RWPE2 (cell line): ENCODE measurements at regions not wholly inside any gene's neighbourhood (a gene's known extent, or its start where the extent isn't known, plus 50 kb on each side); places are given as distances from the start of the nearest gene placed in this dataset.

ENCODE experiments used
- ATAC-seq: fragments of 200-7000 bp; cut with Tn5 transposase; 3 replicates; pipeline ENCODE4 v1.9.1; 2021; ENCODE audit warnings: low read depth
- DNase-seq: peaks from one replicate; pipeline ENCODE4 v3.0.0-alpha.2; 2020; ENCODE audit warnings: low spot score
- H3K27ac ChIP-seq: fragments of 450-650 bp; 2 replicates; pipeline ENCODE4 v1.5.1; 2017; ENCODE audit warnings: mild to moderate bottlenecking; ENCODE audit not compliant: poor library complexity, severe bottlenecking
- H3K27me3 ChIP-seq: fragments of 250-450 bp; sonication (Bioruptor Pico); 2 replicates; pipeline ENCODE4 v1.5.1; 2021; ENCODE audit warnings: mild to moderate bottlenecking, moderate library complexity; ENCODE audit not compliant: insufficient read depth, poor library complexity, severe bottlenecking
- H3K36me3 ChIP-seq: fragments of 250-450 bp; sonication (Bioruptor Pico); 2 replicates; pipeline ENCODE4 v1.5.1; 2020; ENCODE audit warnings: low read depth, mild to moderate bottlenecking, moderate library complexity
- H3K4me1 ChIP-seq: fragments of 250-450 bp; sonication (Bioruptor Pico); 2 replicates; pipeline ENCODE4 v1.5.1; 2021; ENCODE audit warnings: mild to moderate bottlenecking, moderate library complexity; ENCODE audit not compliant: insufficient read depth, poor library complexity, severe bottlenecking
- H3K4me3 ChIP-seq: fragments of 250-450 bp; sonication (Bioruptor Pico); 2 replicates; pipeline ENCODE4 v1.5.1; 2021; ENCODE audit warnings: mild to moderate bottlenecking, moderate library complexity; ENCODE audit not compliant: severe bottlenecking
- H3K9me3 ChIP-seq: fragments of 250-450 bp; sonication (Bioruptor Pico); 2 replicates; pipeline ENCODE4 v1.5.1; 2021; ENCODE audit warnings: mild to moderate bottlenecking, moderate library complexity; ENCODE audit not compliant: severe bottlenecking
- CTCF ChIP-seq: fragments of 450-650 bp; IDR thresholded peaks from one replicate; pipeline ENCODE4 v1.5.1; 2017; ENCODE audit warnings: mild to moderate bottlenecking, moderate library complexity; ENCODE audit not compliant: poor library complexity, severe bottlenecking

- Histone ChIP-seq H3K36me3 (no peaks in the 10 kb centered on the region), H3K27ac (no peak overlapping the region), H3K27me3 (peaks cover 6% of the 10 kb centered on the region), H3K4me3 (no peak overlapping the region), H3K9me3 (no peaks in the 10 kb centered on the region), H3K4me1 (peaks cover 3% of the 10 kb centered on the region)
- DNase-seq (no peak), ATAC-seq (peak; percentile 20; the same call in 1 of the 3 replicates)
- no peak for TF ChIP-seq CTCF
Measured at GRCh38 chr15:88707771-88708654, 69.2 kb downstream of the ISG20 start.

GRCh38 chr15:88708655-88709054 lies 69.8 kb downstream of the ISG20 start:
- peaks cover 3% of the 10 kb centered on the region for H3K4me1 ChIP-seq
- ATAC-seq = no peak
- no peak for TF ChIP-seq CTCF
- H3K27ac ChIP-seq = no peak overlapping the region
- no peak for DNase-seq
- H3K36me3 ChIP-seq = no peaks in the 10 kb centered on the region
- peaks cover 6% of the 10 kb centered on the region for H3K27me3 ChIP-seq
- H3K9me3 ChIP-seq = no peaks in the 10 kb centered on the region
- no peak overlapping the region for H3K4me3 ChIP-seq

- TF ChIP-seq CTCF = no peak
- no peak overlapping the region for H3K4me3 ChIP-seq
- H3K9me3 ChIP-seq = no peaks in the 10 kb centered on the region
- no peaks in the 10 kb centered on the region for H3K4me1 ChIP-seq
- no peaks in the 10 kb centered on the region for H3K27me3 ChIP-seq
- no peak for DNase-seq
- H3K27ac ChIP-seq = no peak overlapping the region
- H3K36me3 ChIP-seq = no peaks in the 10 kb centered on the region
- ATAC-seq = no peak
Measured at GRCh38 chr15:88710027-88710715, 71.4 kb downstream of the ISG20 start.

GRCh38 chr15:88711806-88712205 lies 73.0 kb downstream of the ISG20 start:
- ATAC-seq = no peak
- no peak overlapping the region for H3K4me3 ChIP-seq
- no peak overlapping the region for H3K27ac ChIP-seq
- no peak for TF ChIP-seq CTCF
- no peaks in the 10 kb centered on the region for H3K36me3 ChIP-seq
- no peaks in the 10 kb centered on the region for H3K9me3 ChIP-seq
- no peaks in the 10 kb centered on the region for H3K4me1 ChIP-seq
- H3K27me3 ChIP-seq = no peaks in the 10 kb centered on the region
- no peak for DNase-seq
